Activated B cell treated with CpG ODN at 0.5 μM for 24 hours (primary cell): ENCODE measurements at regions not wholly inside any gene's neighbourhood (a gene's known extent, or its start where the extent isn't known, plus 50 kb on each side); places are given as distances from the start of the nearest gene placed in this dataset.

Experiments used
- ATAC-seq: fragments of 200-7000 bp; cut with Tn5 transposase; one replicate; pipeline ENCODE4 v1.10.0; 2021; ENCODE audit warnings: low read depth, mild to moderate bottlenecking, moderate library complexity
- CTCF ChIA-PET: fragments of 350-600 bp; sonication (Branson Sonifier 250); formaldehyde crosslinking; loops from one replicate; lab custom pipeline; 2021; ENCODE audit warnings: antibody characterized with exemption; lab: Charles Lee
- POLR2A ChIA-PET: fragments of 350-600 bp; sonication (Branson Sonifier 250); formaldehyde crosslinking; loops from one replicate; lab custom pipeline; 2021; ENCODE audit warnings: antibody characterized with exemption; lab: Charles Lee
- DNase-seq: peaks from one replicate; pipeline ENCODE4 v3.0.0; 2022
- H3K27ac Mint-ChIP-seq: one replicate; pipeline ENCODE4 v1.8.0; 2020; ENCODE audit warnings: mixed read lengths
- H3K27me3 Mint-ChIP-seq: one replicate; pipeline ENCODE4 v1.8.0; 2021; ENCODE audit warnings: mixed read lengths
- H3K36me3 Mint-ChIP-seq: one replicate; pipeline ENCODE4 v1.8.0; 2021; ENCODE audit warnings: low read depth, mixed read lengths
- H3K4me1 Mint-ChIP-seq: one replicate; pipeline ENCODE4 v1.8.0; 2021; ENCODE audit warnings: mixed read lengths
- H3K4me3 Mint-ChIP-seq: one replicate; pipeline ENCODE4 v1.8.0; 2020; ENCODE audit warnings: mild to moderate bottlenecking, mixed read lengths
- H3K9me3 Mint-ChIP-seq: one replicate; pipeline ENCODE4 v1.8.0; 2020; ENCODE audit warnings: mixed read lengths
- intact Hi-C: fragments of 100-400 bp; cut with micrococcal nuclease; formaldehyde crosslinking; loops from one replicate; pipeline ENCODE4 v1.15.1; 2024
- TF ChIP-seq, protein P1 (sequence below): fragments of 200-600 bp; IDR thresholded peaks from one replicate; pipeline ENCODE4 v1.8.0; 2022; ENCODE audit warnings: antibody characterized with exemption, mild to moderate bottlenecking

DNA sequence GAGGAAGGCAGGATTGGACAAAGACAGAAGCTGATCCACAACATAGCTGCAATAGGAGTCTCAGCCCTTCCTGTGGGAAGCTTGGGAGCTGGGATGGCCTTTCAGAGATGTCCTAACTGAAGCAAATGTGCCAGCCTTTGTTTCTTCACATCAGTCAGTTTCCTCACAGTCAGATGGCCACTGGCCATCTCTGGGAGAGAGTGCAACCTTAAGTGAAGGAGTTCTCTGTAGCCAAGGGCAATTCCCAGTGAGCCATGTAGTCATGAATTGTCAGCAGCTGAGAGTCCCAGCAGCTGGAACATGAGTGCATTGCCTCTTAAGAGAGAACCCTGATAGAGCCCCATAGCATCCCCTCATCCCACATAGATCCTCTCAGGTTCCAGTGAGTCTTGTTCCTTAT, 89.1 kb upstream of the LIFR start:
- H3K9me3 Mint-ChIP-seq: no peaks in the 10 kb centered on the region
- CTCF ChIA-PET: no interaction called here
- intact Hi-C loops: no loop called here
- no peaks in the 10 kb centered on the region for H3K36me3 Mint-ChIP-seq
- H3K27me3 Mint-ChIP-seq: peaks cover 2% of the 10 kb centered on the region
- H3K4me1 Mint-ChIP-seq: peaks cover 2% of the 10 kb centered on the region
- TF ChIP-seq, protein P1, sequence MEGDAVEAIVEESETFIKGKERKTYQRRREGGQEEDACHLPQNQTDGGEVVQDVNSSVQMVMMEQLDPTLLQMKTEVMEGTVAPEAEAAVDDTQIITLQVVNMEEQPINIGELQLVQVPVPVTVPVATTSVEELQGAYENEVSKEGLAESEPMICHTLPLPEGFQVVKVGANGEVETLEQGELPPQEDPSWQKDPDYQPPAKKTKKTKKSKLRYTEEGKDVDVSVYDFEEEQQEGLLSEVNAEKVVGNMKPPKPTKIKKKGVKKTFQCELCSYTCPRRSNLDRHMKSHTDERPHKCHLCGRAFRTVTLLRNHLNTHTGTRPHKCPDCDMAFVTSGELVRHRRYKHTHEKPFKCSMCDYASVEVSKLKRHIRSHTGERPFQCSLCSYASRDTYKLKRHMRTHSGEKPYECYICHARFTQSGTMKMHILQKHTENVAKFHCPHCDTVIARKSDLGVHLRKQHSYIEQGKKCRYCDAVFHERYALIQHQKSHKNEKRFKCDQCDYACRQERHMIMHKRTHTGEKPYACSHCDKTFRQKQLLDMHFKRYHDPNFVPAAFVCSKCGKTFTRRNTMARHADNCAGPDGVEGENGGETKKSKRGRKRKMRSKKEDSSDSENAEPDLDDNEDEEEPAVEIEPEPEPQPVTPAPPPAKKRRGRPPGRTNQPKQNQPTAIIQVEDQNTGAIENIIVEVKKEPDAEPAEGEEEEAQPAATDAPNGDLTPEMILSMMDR: no peak
- DNase-seq: no peak
- H3K27ac Mint-ChIP-seq: no peak overlapping the region
- ATAC-seq: no peak
- H3K4me3 Mint-ChIP-seq: no peak overlapping the region
- POLR2A ChIA-PET: no interaction called here

DNA sequence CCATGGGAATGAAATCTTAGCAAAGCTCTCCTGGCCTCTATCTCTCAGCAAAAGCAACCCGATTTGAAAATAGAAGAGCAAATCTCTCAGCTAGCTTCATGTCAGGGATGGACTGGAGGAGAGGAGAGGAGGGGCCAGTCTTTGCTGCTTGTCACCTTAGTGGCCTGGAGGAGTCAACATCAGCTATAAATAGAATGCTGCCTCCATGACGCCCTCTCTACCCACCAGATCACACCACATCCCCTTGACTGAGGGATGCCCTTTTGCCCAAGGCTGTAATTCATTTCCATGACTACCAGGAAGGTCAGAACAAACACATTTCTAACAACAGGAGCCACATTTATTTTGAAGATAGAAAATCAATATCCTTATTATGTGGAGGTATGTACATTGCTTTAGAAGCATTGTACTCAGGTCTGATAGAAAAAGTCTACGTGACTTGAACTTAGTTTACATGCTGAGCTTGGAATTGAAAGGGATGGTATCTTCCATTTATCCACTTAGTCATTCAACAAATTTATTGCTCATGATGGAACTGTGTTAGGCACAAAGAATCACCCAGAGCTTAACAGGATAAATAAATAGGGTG, 92.4 kb upstream of the LIFR start:
- TF ChIP-seq, protein P1: no peak
- intact Hi-C loops: no loop called here
- POLR2A ChIA-PET: no interaction called here

DNA sequence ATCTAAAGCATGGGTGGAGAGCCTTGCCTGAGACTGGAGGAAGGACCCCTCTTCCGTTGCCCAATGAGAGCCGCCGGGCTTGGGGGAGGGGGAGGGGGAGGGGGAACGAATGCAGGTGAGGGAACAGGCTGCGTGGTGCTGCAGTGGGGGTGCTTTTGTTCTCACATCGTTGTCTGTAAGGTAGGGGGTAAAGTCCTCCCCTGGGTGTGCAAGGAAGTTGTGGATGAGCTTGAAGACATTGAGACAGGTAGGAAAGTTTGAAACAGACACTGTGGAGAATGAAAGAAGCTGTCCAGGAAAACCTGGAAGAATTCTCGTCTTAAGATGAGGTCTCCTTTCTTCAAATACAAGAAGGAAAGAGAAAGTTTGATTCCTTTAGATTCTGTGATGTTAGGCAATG, 94.1 kb upstream of the LIFR start:
- ATAC-seq: no peak
- H3K4me3 Mint-ChIP-seq: no peak overlapping the region
- H3K36me3 Mint-ChIP-seq: no peaks in the 10 kb centered on the region
- CTCF ChIA-PET: no interaction called here
- intact Hi-C loops: no loop called here
- POLR2A ChIA-PET: no interaction called here
- no peak overlapping the region for H3K27ac Mint-ChIP-seq
- no peak for DNase-seq
- H3K27me3 Mint-ChIP-seq: peaks cover 4% of the 10 kb centered on the region
- TF ChIP-seq, protein P1: no peak
- H3K4me1 Mint-ChIP-seq: peaks cover 2% of the 10 kb centered on the region
- H3K9me3 Mint-ChIP-seq: no peaks in the 10 kb centered on the region

More for the DNA sequence above, 92.4 kb upstream of the LIFR start:
- CTCF ChIA-PET: no interaction called here
- ATAC-seq (no peak), DNase-seq (no peak)
- no peak overlapping the region for H3K4me3 Mint-ChIP-seq
- no peak overlapping the region for H3K27ac Mint-ChIP-seq
- peaks cover 2% of the 10 kb centered on the region for H3K4me1 Mint-ChIP-seq
- H3K27me3 Mint-ChIP-seq: peaks cover 2% of the 10 kb centered on the region
- H3K36me3 Mint-ChIP-seq: no peaks in the 10 kb centered on the region
- no peaks in the 10 kb centered on the region for H3K9me3 Mint-ChIP-seq

DNA sequence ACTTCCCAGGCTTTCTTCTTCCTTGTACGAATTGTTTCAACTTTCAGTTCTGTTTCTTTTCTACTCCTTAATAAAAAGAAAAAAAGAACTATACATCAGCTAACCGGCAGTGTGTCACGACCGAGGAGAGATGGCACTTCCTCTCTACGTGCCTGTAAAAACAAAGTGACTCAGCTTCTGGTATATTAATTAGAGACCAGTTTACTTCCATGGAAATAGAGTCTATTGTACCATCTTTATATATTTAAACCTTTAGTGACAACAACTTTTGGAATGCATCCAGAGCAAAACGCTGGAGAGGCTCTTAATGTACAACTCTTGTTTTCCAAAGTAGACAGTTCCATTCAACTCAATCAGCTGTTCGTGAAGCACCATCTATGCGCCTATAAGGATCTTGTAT, 94.5 kb upstream of the LIFR start:
- intact Hi-C loops: no loop called here
- no peak for DNase-seq
- ChIA-PET POLR2A (no interaction called here), CTCF (no interaction called here)
- Mint-ChIP-seq H3K9me3 (no peaks in the 10 kb centered on the region), H3K27me3 (peaks cover 4% of the 10 kb centered on the region), H3K27ac (no peak overlapping the region), H3K4me3 (no peak overlapping the region), H3K4me1 (peaks cover 2% of the 10 kb centered on the region), H3K36me3 (no peaks in the 10 kb centered on the region)
- ATAC-seq: no peak
- TF ChIP-seq, protein P1: no peak

DNA sequence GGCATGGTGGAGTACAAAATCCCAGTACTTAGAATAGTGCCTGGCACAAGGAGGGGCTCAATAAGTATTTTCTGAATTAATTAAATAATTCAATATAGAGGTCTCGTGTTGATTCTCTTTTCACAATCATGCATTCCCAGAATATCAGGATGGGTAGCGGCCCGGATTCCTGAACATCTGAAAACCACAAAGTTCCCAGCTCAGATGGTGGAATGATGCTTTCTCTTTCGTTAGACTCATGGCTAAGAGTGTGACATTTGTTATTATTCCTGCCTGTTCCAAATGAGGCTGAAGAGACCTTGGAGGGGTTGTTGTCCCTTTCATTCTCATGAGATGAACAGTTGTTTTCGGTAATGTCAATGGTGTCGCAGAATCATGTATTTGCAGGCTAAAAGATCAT, 95.4 kb upstream of the LIFR start:
- peaks cover 2% of the 10 kb centered on the region for H3K4me1 Mint-ChIP-seq
- ChIA-PET POLR2A (no interaction called here), CTCF (no interaction called here)
- no peaks in the 10 kb centered on the region for H3K36me3 Mint-ChIP-seq
- intact Hi-C loops: no loop called here
- H3K27me3 Mint-ChIP-seq: peaks cover 4% of the 10 kb centered on the region
- TF ChIP-seq, protein P1: no peak
- ATAC-seq: no peak
- no peak overlapping the region for H3K4me3 Mint-ChIP-seq
- no peaks in the 10 kb centered on the region for H3K9me3 Mint-ChIP-seq
- DNase-seq: no peak
- no peak overlapping the region for H3K27ac Mint-ChIP-seq
